Activated T-cell treated with anti-CD3 and anti-CD28 coated beads, Interleukin-2, amount 50 U/mL, for 72 hours (primary cell): ENCODE measurements at regions not wholly inside any gene's neighbourhood (a gene's known extent, or its start where the extent isn't known, plus 50 kb on each side); places are given as distances from the start of the nearest gene placed in this dataset.

Experiments
- ATAC-seq, 2 donors: fragments of 150-1000 bp; cut with Tn5 transposase; replicated peaks in 1 of 2; 2 replicates each; pipeline ENCODE4 v1.10.0; 2021; ENCODE audit warnings: moderate library complexity in 2 of 2, mild to moderate bottlenecking in 1 of 2
- DNase-seq, 2 donors: peaks; one replicate each; pipeline ENCODE4 v3.0.0; 2021 to 2022; ENCODE audit warnings: mixed read lengths in 1 of 2
- H3K27ac Mint-ChIP-seq: one replicate; pipeline ENCODE4 v1.8.0; 2022; ENCODE audit warnings: mild to moderate bottlenecking, moderate library complexity, mixed read lengths
- H3K27me3 Mint-ChIP-seq: one replicate; pipeline ENCODE4 v1.8.0; 2022; ENCODE audit warnings: low read depth, mixed read lengths
- H3K36me3 Mint-ChIP-seq, 2 donors: one replicate each; pipeline ENCODE4 v1.8.0; 2022; ENCODE audit warnings: mixed read lengths in 2 of 2, mild to moderate bottlenecking in 1 of 2; ENCODE audit not compliant: insufficient read depth in 2 of 2
- H3K4me1 Mint-ChIP-seq: one replicate; pipeline ENCODE4 v1.8.0; 2022; ENCODE audit warnings: low read depth, mixed read lengths
- H3K4me3 Mint-ChIP-seq, 2 donors: one replicate each; pipeline ENCODE4 v1.8.0; 2022; ENCODE audit warnings: mild to moderate bottlenecking in 2 of 2, mixed read lengths in 2 of 2, moderate library complexity in 2 of 2
- H3K9me3 Mint-ChIP-seq, 2 donors: one replicate each; pipeline ENCODE4 v1.8.0; 2022; ENCODE audit warnings: mixed read lengths in 2 of 2

GRCh38 chr10:80697926-80698325 lies 160.2 kb downstream of the SH2D4B start:
- Mint-ChIP-seq H3K4me1 (no peaks in the 10 kb centered on the region), H3K36me3 (no peaks in the 10 kb centered on the region), H3K9me3 (no peaks in the 10 kb centered on the region), H3K4me3 (no peak overlapping the region), H3K27me3 (no peaks in the 10 kb centered on the region), H3K27ac (no peak overlapping the region)
- DNase-seq, result no peak
- no peak for ATAC-seq

DNA sequence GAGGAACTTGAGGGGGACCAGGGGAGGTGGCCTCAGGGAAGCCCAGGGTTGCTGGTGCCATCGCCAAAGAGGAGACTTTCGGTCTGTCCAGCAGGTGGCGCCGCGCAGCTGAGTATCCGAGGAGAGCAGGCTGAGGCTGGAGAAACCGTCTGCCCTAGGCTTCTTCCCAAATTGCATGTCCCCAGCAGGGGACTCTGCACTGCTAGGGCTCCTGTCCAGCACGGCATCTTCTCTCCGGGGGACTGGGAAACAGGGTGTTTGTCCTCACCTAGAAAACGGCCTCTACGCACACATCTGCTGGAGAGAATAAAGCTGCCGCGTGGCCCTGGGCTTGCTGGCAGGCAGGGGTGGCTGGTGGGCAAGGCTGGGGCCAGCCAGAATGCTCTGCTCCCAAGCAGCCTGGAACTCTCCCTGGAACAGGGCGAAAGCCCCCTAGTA lies 161.9 kb downstream of the SH2D4B start:
- no peaks in the 10 kb centered on the region for H3K36me3 Mint-ChIP-seq
- H3K27ac Mint-ChIP-seq, result no peak overlapping the region
- H3K9me3 Mint-ChIP-seq, result no peaks in the 10 kb centered on the region
- ATAC-seq (peak; percentile 64 to 79), DNase-seq (peak; percentile 73 to 78)
- H3K4me3 Mint-ChIP-seq, result no peak overlapping the region
- H3K4me1 Mint-ChIP-seq, result no peaks in the 10 kb centered on the region
- H3K27me3 Mint-ChIP-seq, result no peaks in the 10 kb centered on the region

GRCh38 chr10:80700252-80700651 lies 162.6 kb downstream of the SH2D4B start:
- Mint-ChIP-seq H3K27ac (no peak overlapping the region), H3K9me3 (no peaks in the 10 kb centered on the region), H3K36me3 (no peaks in the 10 kb centered on the region), H3K27me3 (no peaks in the 10 kb centered on the region), H3K4me1 (no peaks in the 10 kb centered on the region), H3K4me3 (no peak overlapping the region)
- ATAC-seq, result no peak
- no peak for DNase-seq

- Mint-ChIP-seq H3K36me3 (no peaks in the 10 kb centered on the region), H3K9me3 (no peaks in the 10 kb centered on the region), H3K27ac (no peak overlapping the region), H3K4me1 (no peaks in the 10 kb centered on the region), H3K27me3 (no peaks in the 10 kb centered on the region), H3K4me3 (no peak overlapping the region)
- no peak for ATAC-seq
- no peak for DNase-seq
Observed at GRCh38 chr10:80700760-80701444, 163.2 kb downstream of the SH2D4B start.

GRCh38 chr10:80701706-80702105 lies 164.0 kb downstream of the SH2D4B start:
- Mint-ChIP-seq H3K4me1 (no peaks in the 10 kb centered on the region), H3K36me3 (no peaks in the 10 kb centered on the region), H3K9me3 (no peaks in the 10 kb centered on the region), H3K4me3 (no peak overlapping the region), H3K27me3 (no peaks in the 10 kb centered on the region), H3K27ac (no peak overlapping the region)
- DNase-seq, result no peak
- ATAC-seq, result no peak

DNA sequence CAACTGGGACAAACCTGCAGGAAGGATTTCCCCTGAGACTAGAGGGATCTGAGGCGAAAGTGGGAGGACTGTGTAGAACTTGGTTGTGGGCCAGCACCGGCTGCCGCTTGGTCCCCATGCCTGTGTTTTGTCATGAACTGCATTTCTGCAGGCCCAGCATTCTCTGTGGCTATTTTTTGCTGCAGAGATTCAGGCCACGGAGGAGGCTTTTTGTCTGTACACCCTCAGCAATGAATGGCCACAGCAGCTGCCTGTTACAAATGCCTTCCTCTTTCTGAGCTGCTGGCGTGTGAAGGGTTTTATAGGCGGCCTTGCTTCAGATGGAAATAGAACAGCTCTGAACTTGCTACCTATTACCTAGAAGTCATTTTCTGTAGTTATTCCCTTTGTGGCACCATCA lies 164.4 kb downstream of the SH2D4B start:
- H3K27me3 Mint-ChIP-seq, result no peaks in the 10 kb centered on the region

DNA sequence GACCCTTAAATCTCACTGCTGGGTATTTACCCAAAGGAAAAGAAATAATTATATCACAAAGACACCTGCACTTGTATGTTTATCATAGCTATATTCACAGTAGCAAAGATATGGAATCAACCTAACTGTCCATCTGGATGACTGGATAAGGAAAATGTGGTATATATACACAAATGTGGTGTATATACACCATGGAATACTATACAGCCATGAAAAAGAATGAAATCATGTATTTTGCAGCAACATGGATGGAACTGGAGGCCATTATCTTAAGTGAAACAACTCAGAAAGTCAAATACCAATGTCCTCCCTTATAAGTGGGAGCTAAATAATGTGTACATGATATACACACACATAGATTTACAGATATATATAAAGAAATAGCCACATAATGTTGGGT lies 168.2 kb downstream of the SH2D4B start:
- Mint-ChIP-seq H3K36me3 (no peaks in the 10 kb centered on the region), H3K4me1 (no peaks in the 10 kb centered on the region), H3K27ac (no peak overlapping the region), H3K9me3 (no peaks in the 10 kb centered on the region), H3K4me3 (no peak overlapping the region), H3K27me3 (no peaks in the 10 kb centered on the region)
- ATAC-seq, result no peak
- DNase-seq, result no peak

More for the DNA sequence above, 164.4 kb downstream of the SH2D4B start:
- Mint-ChIP-seq H3K36me3 (no peaks in the 10 kb centered on the region), H3K27ac (no peak overlapping the region), H3K4me3 (no peak overlapping the region), H3K4me1 (no peaks in the 10 kb centered on the region), H3K9me3 (no peaks in the 10 kb centered on the region)
- ATAC-seq (no peak), DNase-seq (no peak)

DNA sequence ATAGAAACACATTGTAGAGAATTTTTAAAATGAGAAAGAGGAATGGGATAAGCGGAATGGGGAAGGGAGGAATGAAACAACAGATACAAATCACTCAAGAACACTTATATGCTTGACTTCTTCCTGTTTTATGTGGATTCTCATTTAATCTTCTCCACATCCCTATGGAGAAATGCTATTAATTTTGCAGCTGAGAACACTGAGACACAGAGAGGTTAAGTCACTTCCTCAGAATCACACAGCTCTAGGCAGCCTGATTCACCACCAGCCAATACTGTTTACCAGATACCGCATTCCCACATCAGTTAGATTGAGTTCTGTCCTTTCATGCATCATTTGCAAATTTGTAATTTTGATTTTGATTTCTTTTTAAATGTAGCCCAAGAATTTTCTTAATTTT lies 170.5 kb downstream of the SH2D4B start:
- no peak for ATAC-seq
- H3K36me3 Mint-ChIP-seq, result no peaks in the 10 kb centered on the region
- H3K27ac Mint-ChIP-seq, result no peak overlapping the region
- H3K4me3 Mint-ChIP-seq, result no peak overlapping the region
- no peaks in the 10 kb centered on the region for H3K9me3 Mint-ChIP-seq
- no peak for DNase-seq
- no peaks in the 10 kb centered on the region for H3K4me1 Mint-ChIP-seq
- H3K27me3 Mint-ChIP-seq, result no peaks in the 10 kb centered on the region

GRCh38 chr10:80708808-80709207 lies 171.1 kb downstream of the SH2D4B start:
- no peaks in the 10 kb centered on the region for H3K27me3 Mint-ChIP-seq
- H3K4me3 Mint-ChIP-seq, result no peak overlapping the region
- ATAC-seq (no peak), DNase-seq (no peak)
- no peaks in the 10 kb centered on the region for H3K9me3 Mint-ChIP-seq
- H3K27ac Mint-ChIP-seq, result no peak overlapping the region
- no peaks in the 10 kb centered on the region for H3K4me1 Mint-ChIP-seq
- no peaks in the 10 kb centered on the region for H3K36me3 Mint-ChIP-seq

DNA sequence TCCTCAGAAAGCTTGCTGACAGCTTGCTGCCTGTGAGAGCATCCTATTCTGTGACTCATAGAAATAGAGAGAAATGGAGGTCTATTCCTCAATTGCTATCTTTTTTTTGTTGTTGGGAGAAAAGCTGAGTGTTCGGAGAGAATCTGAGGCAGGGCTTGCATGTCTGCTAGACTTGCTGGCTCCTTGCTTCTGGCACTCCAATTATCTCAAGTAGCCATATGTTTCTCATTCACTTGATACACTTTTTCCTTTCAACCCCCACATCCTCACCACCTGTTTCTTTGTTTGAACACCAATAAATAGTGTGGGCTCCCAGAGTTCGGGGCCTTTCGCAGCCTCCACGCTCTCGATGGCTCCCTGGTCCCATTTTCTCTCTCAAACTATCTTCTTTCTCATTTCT lies 172.2 kb downstream of the SH2D4B start:
- H3K36me3 Mint-ChIP-seq, result no peaks in the 10 kb centered on the region
- no peaks in the 10 kb centered on the region for H3K27me3 Mint-ChIP-seq
- no peak for ATAC-seq
- H3K4me1 Mint-ChIP-seq, result no peaks in the 10 kb centered on the region
- H3K27ac Mint-ChIP-seq, result no peak overlapping the region
- H3K9me3 Mint-ChIP-seq, result no peaks in the 10 kb centered on the region
- no peak overlapping the region for H3K4me3 Mint-ChIP-seq
- DNase-seq, result no peak

DNA sequence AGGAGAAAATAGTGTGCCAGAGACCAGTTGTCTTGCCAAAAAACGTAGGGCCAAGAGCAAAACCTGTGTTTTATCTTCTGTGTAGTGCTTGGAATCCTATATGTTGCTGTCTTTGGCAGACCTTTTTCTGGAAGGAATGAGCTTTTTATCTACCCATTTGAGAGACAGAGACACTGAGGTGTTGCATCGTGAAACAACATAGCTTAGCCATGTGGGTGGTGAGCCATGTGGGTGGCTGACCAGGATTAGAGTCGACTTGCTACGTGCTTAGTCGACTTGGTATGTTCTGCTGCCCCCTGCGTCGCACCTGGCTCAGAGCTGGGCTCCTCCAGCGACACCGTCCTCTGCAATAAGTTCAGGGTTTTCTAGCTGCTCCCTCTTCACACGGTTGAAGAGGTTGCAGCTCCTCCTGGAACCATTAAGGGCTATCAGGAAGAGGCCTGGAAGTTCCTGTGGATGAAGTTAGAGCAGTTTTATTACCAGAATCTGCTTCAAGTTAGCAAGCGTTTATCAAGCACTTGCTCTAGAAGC lies 175.8 kb downstream of the SH2D4B start:
- no peak for DNase-seq
- Mint-ChIP-seq H3K4me1 (no peaks in the 10 kb centered on the region), H3K27ac (no peak overlapping the region), H3K9me3 (no peaks in the 10 kb centered on the region), H3K4me3 (no peak overlapping the region), H3K36me3 (no peaks in the 10 kb centered on the region), H3K27me3 (no peaks in the 10 kb centered on the region)
- ATAC-seq, result no peak

GRCh38 chr10:80714566-80714965 lies 176.9 kb downstream of the SH2D4B start:
- Mint-ChIP-seq H3K36me3 (no peaks in the 10 kb centered on the region), H3K27ac (no peak overlapping the region), H3K9me3 (no peaks in the 10 kb centered on the region), H3K27me3 (no peaks in the 10 kb centered on the region), H3K4me3 (no peak overlapping the region), H3K4me1 (no peaks in the 10 kb centered on the region)
- DNase-seq, result no peak
- no peak for ATAC-seq

DNA sequence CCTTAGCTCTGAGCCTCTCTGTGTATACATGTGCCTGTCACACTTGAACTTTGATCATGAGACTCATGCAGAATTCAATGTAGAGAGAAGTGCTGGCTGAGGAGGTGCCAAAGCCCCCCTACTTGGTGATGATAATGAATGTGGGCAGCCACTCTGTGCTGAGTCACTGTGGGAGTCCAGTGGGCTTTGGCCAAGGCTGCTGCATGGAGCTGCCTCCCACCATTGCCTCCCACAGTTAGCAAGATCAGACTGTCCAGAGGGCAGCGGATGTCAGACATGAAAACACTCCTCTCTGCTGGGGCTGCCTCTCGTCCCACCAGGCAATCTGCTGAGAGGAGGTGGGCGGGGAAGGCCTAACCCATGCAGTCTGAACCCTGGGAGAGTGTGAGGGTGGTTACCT lies 180.3 kb downstream of the SH2D4B start:
- peaks cover 0 to 2% of the 10 kb centered on the region in 2 donors for H3K9me3 Mint-ChIP-seq
- no peak for DNase-seq
- H3K4me1 Mint-ChIP-seq, result no peaks in the 10 kb centered on the region
- no peak for ATAC-seq
- no peak overlapping the region for H3K27ac Mint-ChIP-seq
- H3K36me3 Mint-ChIP-seq, result no peaks in the 10 kb centered on the region
- H3K4me3 Mint-ChIP-seq, result no peak overlapping the region
- H3K27me3 Mint-ChIP-seq, result no peaks in the 10 kb centered on the region

DNA sequence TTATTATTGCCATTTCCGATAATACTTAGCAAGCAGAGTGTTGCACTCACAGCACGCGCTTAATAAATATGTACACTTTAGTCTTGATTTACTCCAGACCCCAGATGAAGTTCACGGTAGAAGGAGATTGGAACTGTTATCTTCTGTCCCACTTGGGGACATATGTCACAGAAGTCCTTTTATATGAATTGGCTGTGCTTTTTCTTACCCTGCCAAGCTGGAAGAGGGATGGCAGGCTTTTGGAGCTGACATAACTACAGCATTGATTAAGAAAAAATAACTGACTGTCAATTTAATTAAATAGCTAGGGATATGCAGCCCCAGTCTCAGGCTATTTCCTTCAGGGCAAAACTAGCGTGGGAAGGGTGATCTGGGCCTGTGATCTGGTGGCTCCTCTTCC lies 182.2 kb downstream of the SH2D4B start:
- Mint-ChIP-seq H3K9me3 (peaks cover 0 to 2% of the 10 kb centered on the region in 2 donors), H3K4me1 (no peaks in the 10 kb centered on the region), H3K27me3 (no peaks in the 10 kb centered on the region), H3K36me3 (no peaks in the 10 kb centered on the region), H3K27ac (no peak overlapping the region), H3K4me3 (no peak overlapping the region)
- ATAC-seq (no peak), DNase-seq (no peak)
